Ascending aorta (tissue), 2 donors: ENCODE measurements at regions not wholly inside any gene's neighbourhood (a gene's known extent, or its start where the extent isn't known, plus 50 kb on each side); places are given as distances from the start of the nearest gene placed in this dataset.

Experiments
- DNase-seq, 2 donors: peaks; one replicate each; pipeline ENCODE4 v3.0.0-alpha.2; 2019; ENCODE audit warnings: low spot score in 2 of 2
- H3K27ac ChIP-seq, 2 donors: fragments of 200-600 bp; sonication (generic); one replicate each; pipeline ENCODE4 v1.5.1; 2016 to 2017; ENCODE audit warnings: mild to moderate bottlenecking in 1 of 2
- H3K27me3 ChIP-seq: fragments of 200-600 bp; sonication (generic); one replicate; pipeline ENCODE4 v1.5.1; 2017
- H3K36me3 ChIP-seq, 2 donors: fragments of 200-600 bp; sonication (generic); one replicate each; pipeline ENCODE4 v1.5.1; 2016
- H3K4me1 ChIP-seq, 2 donors: fragments of 200-600 bp; sonication (generic); one replicate each; pipeline ENCODE4 v1.5.1; 2016 to 2017; ENCODE audit warnings: mild to moderate bottlenecking in 1 of 2
- H3K4me3 ChIP-seq, 2 donors: fragments of 200-600 bp; sonication (generic); one replicate each; pipeline ENCODE4 v1.5.1; 2016 to 2017; ENCODE audit warnings: mild to moderate bottlenecking in 1 of 2
- H3K9me3 ChIP-seq, 2 donors: fragments of 200-600 bp; sonication (generic); one replicate each; pipeline ENCODE4 v1.5.1; 2016
- intact Hi-C: fragments of 100-400 bp; cut with DNase I; formaldehyde crosslinking; loops from one replicate; pipeline ENCODE4 v1.15.1; 2023
- TF ChIP-seq, protein P1 (sequence below), 3 experiments: fragments of 200-600 bp in 2 of 3; fragments of 450-650 bp in 1 of 3; sonication (generic) in 2 of 3; IDR thresholded peaks; one replicate each; pipeline ENCODE4 v1.5.1; 2016 to 2019; ENCODE audit warnings: antibody characterized with exemption in 3 of 3, mild to moderate bottlenecking in 1 of 3, moderate library complexity in 1 of 3

- TF ChIP-seq, protein P1, sequence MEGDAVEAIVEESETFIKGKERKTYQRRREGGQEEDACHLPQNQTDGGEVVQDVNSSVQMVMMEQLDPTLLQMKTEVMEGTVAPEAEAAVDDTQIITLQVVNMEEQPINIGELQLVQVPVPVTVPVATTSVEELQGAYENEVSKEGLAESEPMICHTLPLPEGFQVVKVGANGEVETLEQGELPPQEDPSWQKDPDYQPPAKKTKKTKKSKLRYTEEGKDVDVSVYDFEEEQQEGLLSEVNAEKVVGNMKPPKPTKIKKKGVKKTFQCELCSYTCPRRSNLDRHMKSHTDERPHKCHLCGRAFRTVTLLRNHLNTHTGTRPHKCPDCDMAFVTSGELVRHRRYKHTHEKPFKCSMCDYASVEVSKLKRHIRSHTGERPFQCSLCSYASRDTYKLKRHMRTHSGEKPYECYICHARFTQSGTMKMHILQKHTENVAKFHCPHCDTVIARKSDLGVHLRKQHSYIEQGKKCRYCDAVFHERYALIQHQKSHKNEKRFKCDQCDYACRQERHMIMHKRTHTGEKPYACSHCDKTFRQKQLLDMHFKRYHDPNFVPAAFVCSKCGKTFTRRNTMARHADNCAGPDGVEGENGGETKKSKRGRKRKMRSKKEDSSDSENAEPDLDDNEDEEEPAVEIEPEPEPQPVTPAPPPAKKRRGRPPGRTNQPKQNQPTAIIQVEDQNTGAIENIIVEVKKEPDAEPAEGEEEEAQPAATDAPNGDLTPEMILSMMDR (IDR thresholded peaks at IDR 0.05), result no peak
- Histone ChIP-seq H3K9me3 (no peaks in the 10 kb centered on the region), H3K4me1 (no peaks in the 10 kb centered on the region), H3K4me3 (no peak overlapping the region), H3K36me3 (no peaks in the 10 kb centered on the region), H3K27me3 (no peaks in the 10 kb centered on the region), H3K27ac (no peak overlapping the region)
- no peak for DNase-seq
- intact Hi-C loops, result no loop called here
Measured at GRCh38 chr13:39232999-39233398, 194.7 kb downstream of the NHLRC3 start.

- no peak for DNase-seq
- intact Hi-C loops, result no loop called here
- Histone ChIP-seq H3K27me3 (no peaks in the 10 kb centered on the region), H3K36me3 (no peaks in the 10 kb centered on the region), H3K4me3 (no peak overlapping the region), H3K27ac (no peak overlapping the region), H3K4me1 (no peaks in the 10 kb centered on the region), H3K9me3 (no peaks in the 10 kb centered on the region)
- TF ChIP-seq, protein P1 (IDR thresholded peaks at IDR 0.05), result no peak
Measured at GRCh38 chr13:39233519-39233918, 195.3 kb downstream of the NHLRC3 start.

- Histone ChIP-seq H3K27me3 (no peaks in the 10 kb centered on the region), H3K4me1 (no peaks in the 10 kb centered on the region), H3K36me3 (no peaks in the 10 kb centered on the region), H3K27ac (no peak overlapping the region), H3K4me3 (no peak overlapping the region), H3K9me3 (no peaks in the 10 kb centered on the region)
- TF ChIP-seq, protein P1 (IDR thresholded peaks at IDR 0.05), result no peak
- intact Hi-C loops, result no loop called here
- DNase-seq, result no peak
Measured at GRCh38 chr13:39244561-39245230, 206.4 kb downstream of the NHLRC3 start.

GRCh38 chr13:39245688-39246087, 207.4 kb downstream of the NHLRC3 start:
- no peaks in the 10 kb centered on the region for H3K36me3 ChIP-seq
- H3K4me1 ChIP-seq, result no peaks in the 10 kb centered on the region
- no peak overlapping the region for H3K4me3 ChIP-seq
- H3K27ac ChIP-seq, result no peak overlapping the region
- H3K9me3 ChIP-seq, result no peaks in the 10 kb centered on the region
- TF ChIP-seq, protein P1 (IDR thresholded peaks at IDR 0.05), result no peak
- DNase-seq, result no peak
- H3K27me3 ChIP-seq, result no peaks in the 10 kb centered on the region
- intact Hi-C loops, result no loop called here

DNA sequence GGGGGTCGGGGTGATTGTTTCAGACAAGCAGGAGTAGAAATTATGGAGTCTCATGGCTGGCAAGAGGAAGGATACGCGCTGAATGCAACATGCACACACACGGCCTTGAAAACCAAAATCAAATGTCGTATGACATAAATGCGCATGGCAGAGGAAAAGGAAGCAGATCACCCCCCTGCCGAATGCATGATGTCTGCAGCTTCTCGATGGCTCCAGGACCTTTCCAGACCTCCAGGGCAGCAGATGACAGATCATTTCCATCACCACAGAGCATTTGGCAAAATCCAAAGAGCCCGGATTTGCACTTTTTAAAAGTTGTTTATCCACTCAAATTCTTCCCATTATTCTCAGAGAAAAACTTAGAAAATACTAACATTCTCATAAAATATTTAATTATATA, 211.7 kb downstream of the NHLRC3 start:
- H3K4me3 ChIP-seq, result no peak overlapping the region
- no peaks in the 10 kb centered on the region for H3K27me3 ChIP-seq
- DNase-seq, result no peak
- no peak overlapping the region for H3K27ac ChIP-seq
- TF ChIP-seq, protein P1 (IDR thresholded peaks at IDR 0.05), result no peak
- no peaks in the 10 kb centered on the region for H3K9me3 ChIP-seq
- intact Hi-C loops, result no loop called here
- H3K4me1 ChIP-seq, result no peaks in the 10 kb centered on the region
- no peaks in the 10 kb centered on the region for H3K36me3 ChIP-seq

DNA sequence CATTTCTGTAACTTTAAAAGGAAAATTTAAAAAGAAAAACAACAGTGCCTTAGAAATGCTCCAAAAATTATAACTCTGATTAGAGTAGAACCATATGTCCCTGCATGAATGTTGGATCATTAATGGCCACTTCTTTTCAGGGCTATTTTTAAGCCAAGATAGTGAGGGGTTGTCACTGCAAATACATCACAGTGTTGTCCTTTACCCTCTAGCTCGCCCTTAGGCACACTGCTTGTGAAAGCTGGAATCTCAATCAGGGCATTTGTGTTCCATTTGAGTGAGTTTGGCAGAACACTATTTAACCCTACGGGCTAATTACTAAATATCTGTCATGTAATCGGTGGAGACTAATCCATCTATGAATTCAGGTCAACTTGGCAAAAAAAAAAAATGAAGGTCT, 212.2 kb downstream of the NHLRC3 start:
- TF ChIP-seq, protein P1 (IDR thresholded peaks at IDR 0.05), result no peak
- no peaks in the 10 kb centered on the region for H3K36me3 ChIP-seq
- H3K4me3 ChIP-seq, result no peak overlapping the region

More for the DNA sequence above, 212.2 kb downstream of the NHLRC3 start:
- no peak for DNase-seq
- Histone ChIP-seq H3K4me1 (no peaks in the 10 kb centered on the region), H3K9me3 (no peaks in the 10 kb centered on the region), H3K27ac (no peak overlapping the region), H3K27me3 (no peaks in the 10 kb centered on the region)
- intact Hi-C loops, result no loop called here
